ENCODE measurements at regions not wholly inside any gene's neighbourhood (a gene's known extent, or its start where the extent isn't known, plus 50 kb on each side); places are given as distances from the start of the nearest gene placed in this dataset.
"Not testable (repeated sequence)": the region's sequence is repeated elsewhere in the genome, so short reads cannot be mapped to it uniquely, and the experiment has no call there.

GRCh38 chr4:107366900-107367299, 330.8 kb upstream of the DKK2 start:
- Histone ChIP-seq H3K27me3 (no peaks in the 10 kb centered on the region), H3K4me3 (no peak overlapping the region), H3K27ac (no peak overlapping the region), H3K9me3 (no peaks in the 10 kb centered on the region), H3K4me1 (no peaks in the 10 kb centered on the region), H3K36me3 (no peaks in the 10 kb centered on the region)
- TF ChIP-seq CTCF (IDR thresholded peaks at IDR 0.05) (no peak), EP300 (IDR thresholded peaks at IDR 0.05) (no peak), POLR2A (IDR thresholded peaks at IDR 0.05) (no peak), POLR2AphosphoS5 (IDR thresholded peaks at IDR 0.05) (no peak)
- no peak for ATAC-seq

- no peak for ATAC-seq
- Histone ChIP-seq H3K4me3 (no peak overlapping the region), H3K36me3 (no peaks in the 10 kb centered on the region), H3K4me1 (no peaks in the 10 kb centered on the region), H3K27ac (no peak overlapping the region), H3K9me3 (no peaks in the 10 kb centered on the region), H3K27me3 (no peaks in the 10 kb centered on the region)
- TF ChIP-seq EP300 (IDR thresholded peaks at IDR 0.05) (no peak), POLR2A (IDR thresholded peaks at IDR 0.05) (no peak), POLR2AphosphoS5 (IDR thresholded peaks at IDR 0.05) (no peak), CTCF (IDR thresholded peaks at IDR 0.05) (no peak)
- WGBS, 2 donors (ENCODE audit: low coverage in 1 of 2): 65 to 73% methylated on average over 3 to 5 of the region's 5 CpGs
Observed at GRCh38 chr4:107366016-107366735, 330.1 kb upstream of the DKK2 start.

- TF ChIP-seq CTCF (IDR thresholded peaks at IDR 0.05): no peak
- TF ChIP-seq EP300 (IDR thresholded peaks at IDR 0.05): no peak
- TF ChIP-seq POLR2A (IDR thresholded peaks at IDR 0.05): no peak
- no peak for TF ChIP-seq POLR2AphosphoS5 (IDR thresholded peaks at IDR 0.05)
- Histone ChIP-seq H3K36me3 (no peaks in the 10 kb centered on the region), H3K27ac (no peak overlapping the region), H3K27me3 (no peaks in the 10 kb centered on the region), H3K9me3 (no peaks in the 10 kb centered on the region), H3K4me3 (no peak overlapping the region), H3K4me1 (no peaks in the 10 kb centered on the region)
- 18 to 28% methylated on average over 2 of the region's 2 CpGs for WGBS, 2 donors (ENCODE audit: low coverage in 1 of 2)
- no peak for ATAC-seq
Observed at GRCh38 chr4:107363125-107363524, 327.0 kb upstream of the DKK2 start.

GRCh38 chr4:107359208-107359607, 323.1 kb upstream of the DKK2 start:
- H3K27ac ChIP-seq: no peak overlapping the region
- no peak for ATAC-seq
- H3K4me1 ChIP-seq: no peaks in the 10 kb centered on the region
- no peaks in the 10 kb centered on the region for H3K9me3 ChIP-seq
- H3K36me3 ChIP-seq: no peaks in the 10 kb centered on the region
- WGBS, 2 donors (ENCODE audit: low coverage in 1 of 2): 62 to 83% methylated on average over 1 of the region's 1 CpG
- TF ChIP-seq CTCF (IDR thresholded peaks at IDR 0.05) (no peak), EP300 (IDR thresholded peaks at IDR 0.05) (no peak), POLR2AphosphoS5 (IDR thresholded peaks at IDR 0.05) (no peak), POLR2A (IDR thresholded peaks at IDR 0.05) (no peak)
- no peak overlapping the region for H3K4me3 ChIP-seq
- no peaks in the 10 kb centered on the region for H3K27me3 ChIP-seq

GRCh38 chr4:107354304-107354703, 318.2 kb upstream of the DKK2 start:
- not testable (repeated sequence) for H3K36me3 ChIP-seq, H3K27me3 ChIP-seq, H3K9me3 ChIP-seq, H3K4me1 ChIP-seq, H3K4me3 ChIP-seq, ATAC-seq, H3K27ac ChIP-seq
- WGBS, 2 donors (ENCODE audit: low coverage in 1 of 2): 51 to 67% methylated on average over 1 to 10 of the region's 11 CpGs
